ENCODE measurements at regions not wholly inside any gene's neighbourhood (a gene's known extent, or its start where the extent isn't known, plus 50 kb on each side); places are given as distances from the start of the nearest gene placed in this dataset.

DNA sequence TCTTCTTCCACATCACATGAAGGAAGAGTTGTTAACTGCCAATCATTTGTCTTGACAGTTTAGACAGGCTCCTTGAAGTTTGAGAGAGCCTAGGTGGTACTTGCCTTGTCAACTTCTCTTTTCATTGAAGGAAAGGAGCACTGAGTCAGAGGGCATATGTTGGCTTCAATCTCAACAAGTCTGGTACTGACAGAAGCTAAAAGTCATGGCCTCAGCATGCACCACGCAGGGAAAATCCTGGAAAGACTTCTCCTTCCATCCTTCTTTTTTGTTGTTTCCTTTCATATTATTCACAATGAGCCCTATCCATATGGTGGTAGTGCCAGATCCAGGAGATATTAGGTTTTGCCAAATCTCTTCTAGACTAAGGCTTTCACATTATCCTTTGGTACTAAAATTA is 1272.5 kb downstream of the ROBO1 start (continued):
- no peak for TF ChIP-seq ZNF530 (CRISPR knock-in tag; IDR thresholded peaks at IDR 0.05; ENCODE audit: low read depth)
- TF ChIP-seq SMAD1 (CRISPR knock-in tag; IDR thresholded peaks at IDR 0.05; ENCODE audit: borderline replicate concordance, low read depth): no peak
- no peak for TF ChIP-seq ARHGAP35 (CRISPR knock-in tag; IDR thresholded peaks at IDR 0.05; ENCODE audit: borderline replicate concordance)
- TF ChIP-seq MXI1 (IDR thresholded peaks at IDR 0.05; ENCODE audit: borderline replicate concordance, low read depth, low read length): no peak
- TF ChIP-seq, protein P1, sequence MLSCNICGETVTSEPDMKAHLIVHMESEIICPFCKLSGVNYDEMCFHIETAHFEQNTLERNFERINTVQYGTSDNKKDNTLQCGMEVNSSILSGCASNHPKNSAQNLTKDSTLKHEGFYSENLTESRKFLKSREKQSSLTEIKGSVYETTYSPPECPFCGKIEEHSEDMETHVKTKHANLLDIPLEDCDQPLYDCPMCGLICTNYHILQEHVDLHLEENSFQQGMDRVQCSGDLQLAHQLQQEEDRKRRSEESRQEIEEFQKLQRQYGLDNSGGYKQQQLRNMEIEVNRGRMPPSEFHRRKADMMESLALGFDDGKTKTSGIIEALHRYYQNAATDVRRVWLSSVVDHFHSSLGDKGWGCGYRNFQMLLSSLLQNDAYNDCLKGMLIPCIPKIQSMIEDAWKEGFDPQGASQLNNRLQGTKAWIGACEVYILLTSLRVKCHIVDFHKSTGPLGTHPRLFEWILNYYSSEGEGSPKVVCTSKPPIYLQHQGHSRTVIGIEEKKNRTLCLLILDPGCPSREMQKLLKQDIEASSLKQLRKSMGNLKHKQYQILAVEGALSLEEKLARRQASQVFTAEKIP (CRISPR knock-in tag; IDR thresholded peaks at IDR 0.05; ENCODE audit: borderline replicate concordance): no peak
- TF ChIP-seq KLF12 (CRISPR knock-in tag; IDR thresholded peaks at IDR 0.05; ENCODE audit: borderline replicate concordance): no peak
- TF ChIP-seq GABPA (IDR thresholded peaks at IDR 0.05; ENCODE audit: low read depth, low read length): no peak
- no peak for TF ChIP-seq GABPA (CRISPR knock-in tag; IDR thresholded peaks at IDR 0.05; ENCODE audit: low read depth)
- no peak for TF ChIP-seq SKI (IDR thresholded peaks at IDR 0.05; ENCODE audit: partially characterized antibody)

DNA sequence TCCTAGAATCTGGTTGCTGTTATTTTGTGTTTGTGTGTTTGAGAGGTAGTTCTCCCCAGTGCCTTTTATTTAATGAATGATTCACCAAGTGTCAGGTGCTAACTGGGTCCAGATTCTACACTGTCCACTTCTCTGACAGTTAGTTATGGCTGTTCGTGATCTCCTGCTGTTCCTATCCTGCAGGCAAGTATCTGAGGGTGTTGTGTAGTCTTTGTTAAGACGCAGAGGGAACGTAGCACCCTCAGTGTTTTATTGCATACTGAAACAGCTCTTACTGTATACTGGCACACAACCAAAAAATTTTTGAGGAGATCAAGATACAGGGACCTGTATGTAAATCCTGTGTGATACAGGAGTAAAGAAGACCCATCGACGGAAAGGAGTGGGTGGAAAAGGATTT is 1271.3 kb downstream of the ROBO1 start:
- H3K27me3 ChIP-seq (ENCODE audit: control insufficient read depth in 1 of 2, insufficient read depth in 2 of 2, low read length in 2 of 2): no peaks in the 10 kb centered on the region
- BruUV-seq (replicated peaks): no TSS peak
- H3K36me3 ChIP-seq (replicated peaks in 1 of 2; ENCODE audit: control insufficient read depth in 1 of 2, insufficient read depth in 2 of 2, low read length in 2 of 2): no peaks in the 10 kb centered on the region
- 18% methylated on average over 5 of the region's 5 CpGs for WGBS (ENCODE audit: low lambda C conversion rate)
- ATAC-seq (peak; percentile 50; the same call in 2 of the 3 replicates), DNase-seq (ENCODE audit: low spot score) (no peak), FAIRE-seq (no peak)
- H2AFZ ChIP-seq (ENCODE audit: low read length): no peak overlapping the region
- intact Hi-C loops (cut with micrococcal nuclease; ENCODE audit: unreplicated experiment) (no loop called here), in situ Hi-C loops (cut with HindIII; ENCODE audit: extremely low pct_ligation_motif_present, low pct_unique_long_range_greater_than_20kb) (no loop called here)
- ChIA-PET POLR2A (no interaction called here), CTCF (ENCODE audit: low intra/inter-chr PET ratio, low total read pairs) (no interaction called here)
- H4K20me1 ChIP-seq (ENCODE audit: insufficient read depth, low read length): no peaks in the 10 kb centered on the region
- H3K27ac ChIP-seq (ENCODE audit: extremely low read length, insufficient read depth, low read length): no peak overlapping the region
- no peak overlapping the region for H3K4me2 ChIP-seq (ENCODE audit: low read depth, low read length)
- no peak overlapping the region for H3K9ac ChIP-seq (ENCODE audit: insufficient read depth, low read depth, low read length)
- no peaks in the 10 kb centered on the region for H3K4me1 ChIP-seq (ENCODE audit: insufficient read depth, low read length)
- no peaks in the 10 kb centered on the region for H3K9me3 ChIP-seq (ENCODE audit: low read length)
- no peak overlapping the region for H3K4me3 ChIP-seq (replicated peaks in 1 of 3; ENCODE audit: insufficient read depth in 1 of 3, low read depth in 2 of 3, low read length in 3 of 3)
- H3K79me2 ChIP-seq (ENCODE audit: insufficient read depth, low read length): no peaks in the 10 kb centered on the region
- TF ChIP-seq ZNF839 (CRISPR knock-in tag; IDR thresholded peaks at IDR 0.05; ENCODE audit: borderline replicate concordance): no peak
- no peak for TF ChIP-seq TOE1 (CRISPR knock-in tag; IDR thresholded peaks at IDR 0.05)
- TF ChIP-seq, protein P2, sequence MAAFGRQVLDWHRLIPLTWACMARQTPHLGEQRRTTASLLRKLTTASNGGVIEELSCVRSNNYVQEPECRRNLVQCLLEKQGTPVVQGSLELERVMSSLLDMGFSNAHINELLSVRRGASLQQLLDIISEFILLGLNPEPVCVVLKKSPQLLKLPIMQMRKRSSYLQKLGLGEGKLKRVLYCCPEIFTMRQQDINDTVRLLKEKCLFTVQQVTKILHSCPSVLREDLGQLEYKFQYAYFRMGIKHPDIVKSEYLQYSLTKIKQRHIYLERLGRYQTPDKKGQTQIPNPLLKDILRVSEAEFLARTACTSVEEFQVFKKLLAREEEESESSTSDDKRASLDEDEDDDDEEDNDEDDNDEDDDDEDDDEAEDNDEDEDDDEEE (CRISPR knock-in tag; IDR thresholded peaks at IDR 0.05): no peak
- no peak for TF ChIP-seq KDM5A (IDR thresholded peaks at IDR 0.05; ENCODE audit: borderline replicate concordance, low read length)
- no peak for TF ChIP-seq RAD51 (IDR thresholded peaks at IDR 0.05; ENCODE audit: borderline replicate concordance)
- no peak for TF ChIP-seq LCORL (IDR thresholded peaks at IDR 0.05)
- TF ChIP-seq LCORL (CRISPR knock-in tag; IDR thresholded peaks at IDR 0.05): no peak
- TF ChIP-seq NAIF1 (CRISPR knock-in tag; IDR thresholded peaks at IDR 0.05; ENCODE audit: borderline replicate concordance): no peak
- TF ChIP-seq, protein P3, sequence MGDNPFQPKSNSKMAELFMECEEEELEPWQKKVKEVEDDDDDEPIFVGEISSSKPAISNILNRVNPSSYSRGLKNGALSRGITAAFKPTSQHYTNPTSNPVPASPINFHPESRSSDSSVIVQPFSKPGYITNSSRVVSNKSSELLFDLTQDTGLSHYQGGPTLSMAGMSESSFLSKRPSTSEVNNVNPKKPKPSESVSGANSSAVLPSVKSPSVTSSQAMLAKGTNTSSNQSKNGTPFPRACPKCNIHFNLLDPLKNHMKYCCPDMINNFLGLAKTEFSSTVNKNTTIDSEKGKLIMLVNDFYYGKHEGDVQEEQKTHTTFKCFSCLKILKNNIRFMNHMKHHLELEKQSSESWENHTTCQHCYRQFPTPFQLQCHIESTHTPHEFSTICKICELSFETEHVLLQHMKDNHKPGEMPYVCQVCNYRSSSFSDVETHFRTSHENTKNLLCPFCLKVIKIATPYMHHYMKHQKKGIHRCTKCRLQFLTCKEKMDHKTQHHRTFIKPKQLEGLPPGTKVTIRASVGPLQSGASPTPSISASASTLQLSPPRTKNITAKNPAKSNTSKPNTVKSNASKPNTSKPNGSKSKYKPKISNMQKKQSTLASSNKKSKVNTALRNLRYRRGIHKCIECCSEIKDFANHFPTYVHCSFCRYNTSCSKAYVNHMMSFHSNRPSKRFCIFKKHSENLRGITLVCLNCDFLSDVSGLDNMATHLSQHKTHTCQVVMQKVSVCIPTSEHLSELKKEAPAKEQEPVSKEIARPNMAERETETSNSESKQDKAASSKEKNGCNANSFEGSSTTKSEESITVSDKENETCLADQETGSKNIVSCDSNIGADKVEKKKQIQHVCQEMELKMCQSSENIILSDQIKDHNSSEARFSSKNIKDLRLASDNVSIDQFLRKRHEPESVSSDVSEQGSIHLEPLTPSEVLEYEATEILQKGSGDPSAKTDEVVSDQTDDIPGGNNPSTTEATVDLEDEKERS (CRISPR knock-in tag; IDR thresholded peaks at IDR 0.05): no peak
- no peak for TF ChIP-seq CREB1 (IDR thresholded peaks at IDR 0.05)
- no peak for TF ChIP-seq CREB1 (CRISPR knock-in tag; IDR thresholded peaks at IDR 0.05)
- TF ChIP-seq ZNF772 (CRISPR knock-in tag; IDR thresholded peaks at IDR 0.05): no peak
